Esophagus squamous epithelium (tissue), 5 donors: ENCODE measurements at regions not wholly inside any gene's neighbourhood (a gene's known extent, or its start where the extent isn't known, plus 50 kb on each side); places are given as distances from the start of the nearest gene placed in this dataset.

ENCODE experiments used
- DNase-seq: peaks from one replicate; lab custom pipeline; 2025; lab: John Stamatoyannopoulos, UW
- H3K27ac ChIP-seq, 4 donors: fragments of 200-600 bp; sonication (generic); one replicate each; pipeline ENCODE4 v1.5.1; 2016 to 2019; ENCODE audit warnings: mild to moderate bottlenecking in 1 of 4
- H3K27me3 ChIP-seq, 4 donors: fragments of 200-600 bp; sonication (generic); 1 replicate in 3 of 4; 2 replicates in 1 of 4; pipeline versions ENCODE4 v1.5.1 to v1.6.0; 2017 to 2021; ENCODE audit warnings: antibody characterized with exemption in 1 of 4
- H3K36me3 ChIP-seq, 3 donors: fragments of 200-600 bp; sonication (generic); one replicate each; pipeline ENCODE4 v1.5.1; 2016 to 2019
- H3K4me1 ChIP-seq, 3 donors: fragments of 200-600 bp; sonication (generic); one replicate each; pipeline ENCODE4 v1.5.1; 2017 to 2019
- H3K4me3 ChIP-seq, 4 donors: fragments of 200-600 bp; sonication (generic); 1 replicate in 3 of 4; 2 replicates in 1 of 4; pipeline ENCODE4 v1.5.1; 2016 to 2019; ENCODE audit warnings: mild to moderate bottlenecking in 2 of 4, moderate library complexity in 1 of 4
- H3K9me3 ChIP-seq, 3 donors: fragments of 200-600 bp; sonication (generic); one replicate each; pipeline ENCODE4 v1.5.1; 2016 to 2019
- CTCF ChIP-seq, 6 experiments: fragments of 450-650 bp in 4 of 6; fragments of 200-600 bp in 2 of 6; sonication (generic) in 2 of 6; IDR thresholded peaks; one replicate each; pipeline ENCODE4 v1.5.1; 2016 to 2019; ENCODE audit warnings: antibody characterized with exemption in 6 of 6, mild to moderate bottlenecking in 4 of 6, moderate library complexity in 4 of 6
- POLR2A ChIP-seq, 4 donors: fragments of 450-650 bp; IDR thresholded peaks; one replicate each; pipeline ENCODE4 v1.6.1; 2017; ENCODE audit warnings: antibody characterized with exemption in 4 of 4, mild to moderate bottlenecking in 4 of 4, moderate library complexity in 3 of 4
- WGBS, 2 donors: methylation state at CpG; one replicate each; pipeline ENCODE4 v1.1.5; 2018; 5-methylcytosine and 5-hydroxymethylcytosine counted together
- intact Hi-C: fragments of 100-400 bp; cut with DNase I; formaldehyde crosslinking; loops from one replicate; pipeline ENCODE4 v1.15.0; 2022
- donor health status: DM: yes; HTN: yes; CAD: no.

- TF ChIP-seq POLR2A (IDR thresholded peaks at IDR 0.05) (no peak), CTCF (IDR thresholded peaks at IDR 0.05) (no peak)
- Histone ChIP-seq H3K9me3 (no peaks in the 10 kb centered on the region), H3K36me3 (no peaks in the 10 kb centered on the region), H3K4me3 (no peak overlapping the region), H3K27ac (no peak overlapping the region), H3K27me3 (peaks cover 0 to 14% (median 0%) of the 10 kb centered on the region in 4 donors), H3K4me1 (no peaks in the 10 kb centered on the region)
- 66 to 67% methylated on average over 4 of the region's 4 CpGs for WGBS, 2 donors
- no peak for DNase-seq
- intact Hi-C loops = no loop called here
Observed at GRCh38 chr7:32412471-32412870, 77.7 kb downstream of the LSM5 start.

- peaks cover 0 to 1% (median 0%) of the 10 kb centered on the region in 4 donors for H3K27me3 ChIP-seq
- H3K4me3 ChIP-seq = no peak overlapping the region
- DNase-seq = no peak
- no peak for TF ChIP-seq POLR2A (IDR thresholded peaks at IDR 0.05)
- intact Hi-C loops = no loop called here
- H3K36me3 ChIP-seq = no peaks in the 10 kb centered on the region
- H3K9me3 ChIP-seq = no peaks in the 10 kb centered on the region
- H3K4me1 ChIP-seq = no peaks in the 10 kb centered on the region
- H3K27ac ChIP-seq = no peak overlapping the region
- WGBS, 2 donors = 80 to 86% methylated on average over 2 of the region's 2 CpGs
Observed at GRCh38 chr7:32410545-32410944, 79.6 kb downstream of the LSM5 start.

- no peaks in the 10 kb centered on the region for H3K27me3 ChIP-seq
- H3K4me3 ChIP-seq = no peak overlapping the region
- TF ChIP-seq CTCF (IDR thresholded peaks at IDR 0.05) (no peak), POLR2A (IDR thresholded peaks at IDR 0.05) (no peak)
- H3K27ac ChIP-seq = no peak overlapping the region
- no peak for DNase-seq
- 0 to 33% methylated on average over 1 of the region's 1 CpG for WGBS, 2 donors
- H3K4me1 ChIP-seq = no peaks in the 10 kb centered on the region
- intact Hi-C loops = no loop called here
- H3K36me3 ChIP-seq = no peaks in the 10 kb centered on the region
- H3K9me3 ChIP-seq = no peaks in the 10 kb centered on the region
Observed at GRCh38 chr7:32406386-32406785, 83.8 kb downstream of the LSM5 start.

- TF ChIP-seq POLR2A (IDR thresholded peaks at IDR 0.05) = no peak
- no peak for TF ChIP-seq CTCF (IDR thresholded peaks at IDR 0.05)
- Histone ChIP-seq H3K36me3 (no peaks in the 10 kb centered on the region), H3K9me3 (no peaks in the 10 kb centered on the region), H3K4me3 (no peak overlapping the region), H3K27ac (no peak overlapping the region), H3K4me1 (no peaks in the 10 kb centered on the region), H3K27me3 (no peaks in the 10 kb centered on the region)
- WGBS, 2 donors = 68 to 77% methylated on average over 11 of the region's 11 CpGs
- intact Hi-C loops = no loop called here
- DNase-seq = no peak
Observed at GRCh38 chr7:32403463-32404229, 86.5 kb downstream of the LSM5 start.

GRCh38 chr7:32400676-32401075, 89.5 kb downstream of the LSM5 start:
- WGBS, 2 donors = 74 to 81% methylated on average over 4 of the region's 4 CpGs
- Histone ChIP-seq H3K36me3 (no peaks in the 10 kb centered on the region), H3K27me3 (no peaks in the 10 kb centered on the region), H3K4me3 (no peak overlapping the region), H3K4me1 (no peaks in the 10 kb centered on the region), H3K9me3 (no peaks in the 10 kb centered on the region), H3K27ac (no peak overlapping the region)
- DNase-seq = no peak
- TF ChIP-seq CTCF (IDR thresholded peaks at IDR 0.05) = no peak
- TF ChIP-seq POLR2A (IDR thresholded peaks at IDR 0.05) = no peak
- intact Hi-C loops = no loop called here
